ENCODE measurements at regions not wholly inside any gene's neighbourhood (a gene's known extent, or its start where the extent isn't known, plus 50 kb on each side); places are given as distances from the start of the nearest gene placed in this dataset.

DNA sequence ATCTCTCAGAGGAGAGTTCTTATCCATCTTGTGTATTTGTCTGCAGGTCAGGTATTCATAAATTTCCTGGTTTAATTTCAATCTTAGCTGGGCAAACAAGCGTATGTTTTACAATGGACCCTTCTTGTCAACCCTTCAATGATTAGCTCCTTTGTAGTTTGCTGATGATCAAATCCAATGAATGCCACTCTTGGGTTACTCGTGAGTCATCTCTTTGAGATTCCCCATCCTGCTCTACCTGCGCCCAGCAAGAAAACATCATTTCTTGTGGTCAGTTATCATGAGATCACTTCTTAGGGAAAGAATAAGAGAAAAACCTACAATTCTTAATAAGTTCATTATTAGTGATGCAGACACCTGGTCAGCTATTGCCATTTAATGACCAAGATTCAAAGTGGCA, 572.3 kb upstream of the PKN2 start:
- Histone ChIP-seq H3K4me3 (ENCODE audit: low read depth in 1 of 5, low read length in 5 of 5) (no peak overlapping the region), H3K4me1 (ENCODE audit: control insufficient read depth in 5 of 5, insufficient read depth in 5 of 5, low read length in 5 of 5) (no peaks in the 10 kb centered on the region), H3K27me3 (ENCODE audit: control insufficient read depth in 5 of 5, insufficient read depth in 4 of 5, low read length in 5 of 5) (no peaks in the 10 kb centered on the region)

GRCh38 chr1:88117597-88117996, 566.5 kb upstream of the PKN2 start:
- Histone ChIP-seq H3K36me3 (ENCODE audit: control insufficient read depth in 5 of 5, insufficient read depth in 5 of 5, low read length in 5 of 5) (no peaks in the 10 kb centered on the region), H3K4me1 (ENCODE audit: control insufficient read depth in 5 of 5, insufficient read depth in 5 of 5, low read length in 5 of 5) (no peaks in the 10 kb centered on the region), H3K27me3 (ENCODE audit: control insufficient read depth in 5 of 5, insufficient read depth in 4 of 5, low read length in 5 of 5) (no peaks in the 10 kb centered on the region), H3K27ac (ENCODE audit: low read depth, low read length) (no peak overlapping the region), H3K4me3 (ENCODE audit: low read depth in 1 of 5, low read length in 5 of 5) (no peak overlapping the region), H3K9me3 (ENCODE audit: control insufficient read depth in 5 of 5, low read length in 5 of 5) (no peaks in the 10 kb centered on the region), H3K9ac (ENCODE audit: low read length in 5 of 5) (no peak overlapping the region)

More for the DNA sequence above, 572.3 kb upstream of the PKN2 start:
- H3K9ac ChIP-seq (ENCODE audit: low read length in 5 of 5), result no peak overlapping the region
- no peaks in the 10 kb centered on the region for H3K36me3 ChIP-seq (ENCODE audit: control insufficient read depth in 5 of 5, insufficient read depth in 5 of 5, low read length in 5 of 5)
- H3K27ac ChIP-seq (ENCODE audit: low read depth, low read length), result no peak overlapping the region
- H3K9me3 ChIP-seq (ENCODE audit: control insufficient read depth in 5 of 5, low read length in 5 of 5), result no peaks in the 10 kb centered on the region

- H3K27me3 ChIP-seq (ENCODE audit: control insufficient read depth in 5 of 5, insufficient read depth in 4 of 5, low read length in 5 of 5), result no peaks in the 10 kb centered on the region
- H3K9ac ChIP-seq (ENCODE audit: low read length in 5 of 5), result no peak overlapping the region
- H3K9me3 ChIP-seq (ENCODE audit: control insufficient read depth in 5 of 5, low read length in 5 of 5), result no peaks in the 10 kb centered on the region
- H3K4me1 ChIP-seq (ENCODE audit: control insufficient read depth in 5 of 5, insufficient read depth in 5 of 5, low read length in 5 of 5), result no peaks in the 10 kb centered on the region
- H3K4me3 ChIP-seq (ENCODE audit: low read depth in 1 of 5, low read length in 5 of 5), result no peak overlapping the region
- H3K36me3 ChIP-seq (ENCODE audit: control insufficient read depth in 5 of 5, insufficient read depth in 5 of 5, low read length in 5 of 5), result no peaks in the 10 kb centered on the region
- H3K27ac ChIP-seq (ENCODE audit: low read depth, low read length), result no peak overlapping the region
Measured at GRCh38 chr1:88118176-88118845, 565.8 kb upstream of the PKN2 start.

DNA sequence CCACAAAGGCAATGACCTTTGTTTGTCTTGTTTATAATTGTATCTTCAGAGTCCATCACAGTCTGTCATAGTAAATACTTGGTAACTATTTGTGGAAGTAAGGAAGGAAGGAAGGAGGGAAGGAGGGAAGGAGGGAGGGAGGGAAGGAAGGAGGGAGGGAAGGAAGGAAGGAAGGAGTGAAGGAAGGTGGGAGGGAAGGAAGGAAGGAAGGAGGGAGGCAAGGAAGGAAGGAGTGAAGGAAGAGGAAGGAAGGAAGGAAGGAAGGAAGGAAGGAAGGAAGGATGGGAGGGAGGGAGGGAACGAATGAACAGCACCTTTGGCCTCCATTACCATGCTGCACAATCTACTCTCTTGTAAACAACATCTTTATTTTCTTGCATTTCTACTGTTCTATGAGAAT, 559.5 kb upstream of the PKN2 start:
- Histone ChIP-seq H3K4me1 (ENCODE audit: control insufficient read depth in 5 of 5, insufficient read depth in 5 of 5, low read length in 5 of 5) (no peaks in the 10 kb centered on the region), H3K36me3 (ENCODE audit: control insufficient read depth in 5 of 5, insufficient read depth in 5 of 5, low read length in 5 of 5) (no peaks in the 10 kb centered on the region), H3K27me3 (ENCODE audit: control insufficient read depth in 5 of 5, insufficient read depth in 4 of 5, low read length in 5 of 5) (no peaks in the 10 kb centered on the region), H3K9me3 (ENCODE audit: control insufficient read depth in 5 of 5, low read length in 5 of 5) (peaks cover 0 to 3% (median 0%) of the 10 kb centered on the region in 5 donors), H3K4me3 (ENCODE audit: low read depth in 1 of 5, low read length in 5 of 5) (no peak overlapping the region), H3K27ac (ENCODE audit: low read depth, low read length) (no peak overlapping the region), H3K9ac (ENCODE audit: low read length in 5 of 5) (no peak overlapping the region)

DNA sequence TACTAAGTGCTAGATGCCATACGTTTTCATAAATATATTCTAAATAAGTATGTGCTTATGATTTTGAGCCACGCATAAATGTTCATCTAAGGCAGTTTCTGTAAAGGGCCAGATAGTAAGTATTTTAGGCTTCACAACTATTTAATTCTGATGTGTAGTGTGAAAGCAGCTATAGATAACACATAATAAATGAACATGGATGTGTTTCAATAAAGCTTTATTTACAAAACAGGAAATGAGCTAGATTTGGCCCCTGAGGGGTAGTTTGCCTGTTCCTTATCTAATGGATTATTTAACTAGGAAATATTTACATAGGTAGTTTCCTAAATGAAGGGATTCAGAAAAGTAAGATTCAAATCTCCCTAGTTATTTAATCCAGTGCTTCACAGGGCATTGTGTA, 557.6 kb upstream of the PKN2 start:
- no peak overlapping the region for H3K4me3 ChIP-seq (ENCODE audit: low read depth in 1 of 5, low read length in 5 of 5)
- H3K36me3 ChIP-seq (ENCODE audit: control insufficient read depth in 5 of 5, insufficient read depth in 5 of 5, low read length in 5 of 5), result no peaks in the 10 kb centered on the region
- no peaks in the 10 kb centered on the region for H3K27me3 ChIP-seq (ENCODE audit: control insufficient read depth in 5 of 5, insufficient read depth in 4 of 5, low read length in 5 of 5)
- no peak overlapping the region for H3K9ac ChIP-seq (ENCODE audit: low read length in 5 of 5)
- H3K9me3 ChIP-seq (ENCODE audit: control insufficient read depth in 5 of 5, low read length in 5 of 5), result peaks cover 0 to 7% (median 0%) of the 10 kb centered on the region in 5 donors
- no peaks in the 10 kb centered on the region for H3K4me1 ChIP-seq (ENCODE audit: control insufficient read depth in 5 of 5, insufficient read depth in 5 of 5, low read length in 5 of 5)
- H3K27ac ChIP-seq (ENCODE audit: low read depth, low read length), result no peak overlapping the region

GRCh38 chr1:88133991-88134390, 550.1 kb upstream of the PKN2 start:
- Histone ChIP-seq H3K4me1 (ENCODE audit: control insufficient read depth in 5 of 5, insufficient read depth in 5 of 5, low read length in 5 of 5) (no peaks in the 10 kb centered on the region), H3K27ac (ENCODE audit: low read depth, low read length) (no peak overlapping the region), H3K4me3 (ENCODE audit: low read depth in 1 of 5, low read length in 5 of 5) (no peak overlapping the region), H3K36me3 (ENCODE audit: control insufficient read depth in 5 of 5, insufficient read depth in 5 of 5, low read length in 5 of 5) (no peaks in the 10 kb centered on the region), H3K9ac (ENCODE audit: low read length in 5 of 5) (no peak overlapping the region), H3K9me3 (ENCODE audit: control insufficient read depth in 5 of 5, low read length in 5 of 5) (peaks cover 0 to 8% (median 0%) of the 10 kb centered on the region in 5 donors), H3K27me3 (ENCODE audit: control insufficient read depth in 5 of 5, insufficient read depth in 4 of 5, low read length in 5 of 5) (no peaks in the 10 kb centered on the region)

- H3K27me3 ChIP-seq (ENCODE audit: control insufficient read depth in 5 of 5, insufficient read depth in 4 of 5, low read length in 5 of 5), result no peaks in the 10 kb centered on the region
- H3K9me3 ChIP-seq (ENCODE audit: control insufficient read depth in 5 of 5, low read length in 5 of 5), result peaks cover 0 to 8% (median 0%) of the 10 kb centered on the region in 5 donors
- H3K4me1 ChIP-seq (ENCODE audit: control insufficient read depth in 5 of 5, insufficient read depth in 5 of 5, low read length in 5 of 5), result no peaks in the 10 kb centered on the region
- no peaks in the 10 kb centered on the region for H3K36me3 ChIP-seq (ENCODE audit: control insufficient read depth in 5 of 5, insufficient read depth in 5 of 5, low read length in 5 of 5)
- H3K9ac ChIP-seq (ENCODE audit: low read length in 5 of 5), result no peak overlapping the region
- no peak overlapping the region for H3K27ac ChIP-seq (ENCODE audit: low read depth, low read length)
- no peak overlapping the region for H3K4me3 ChIP-seq (ENCODE audit: low read depth in 1 of 5, low read length in 5 of 5)
Measured at GRCh38 chr1:88134983-88135921, 548.8 kb upstream of the PKN2 start.

DNA sequence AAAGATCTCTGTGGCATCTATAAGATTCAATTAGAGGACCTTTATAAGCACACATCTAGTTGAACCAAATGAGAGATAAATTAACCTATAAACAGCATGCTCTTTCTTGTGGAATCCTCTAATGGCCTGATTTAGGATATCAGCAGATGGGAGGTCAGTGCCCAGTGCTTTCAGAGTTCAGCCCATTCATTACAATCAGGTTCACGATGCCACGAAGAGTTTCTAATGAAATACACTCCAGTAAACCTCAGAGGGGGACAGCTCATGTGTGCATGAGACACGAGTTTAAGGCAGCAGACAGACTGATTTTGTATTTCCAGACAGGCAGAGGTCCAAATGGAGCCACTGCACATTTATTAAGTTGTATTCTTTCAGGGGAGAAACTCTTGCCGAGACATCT, 544.4 kb upstream of the PKN2 start:
- H3K4me3 ChIP-seq (ENCODE audit: low read depth in 1 of 5, low read length in 5 of 5), result no peak overlapping the region

DNA sequence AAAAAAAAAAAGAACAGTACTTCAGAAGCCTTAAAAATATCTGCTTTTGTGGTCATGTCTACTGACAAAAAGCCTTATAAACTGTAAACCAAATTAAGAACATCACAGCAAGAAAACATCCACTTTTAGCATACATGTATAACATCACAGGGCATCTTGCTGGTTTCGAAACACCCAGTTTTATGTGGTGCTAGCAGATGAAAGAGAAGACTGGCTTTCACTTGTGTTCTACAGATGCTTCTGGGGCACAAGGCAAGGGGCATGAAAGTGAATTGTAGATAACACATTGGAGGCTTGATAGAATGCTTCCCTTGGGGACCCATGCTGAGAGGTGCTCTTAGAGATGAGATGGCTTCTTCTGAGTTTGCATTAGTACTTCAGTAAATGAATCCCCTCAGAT, 543.7 kb upstream of the PKN2 start:
- H3K9me3 ChIP-seq (ENCODE audit: control insufficient read depth in 5 of 5, low read length in 5 of 5), result peaks cover 0 to 2% (median 0%) of the 10 kb centered on the region in 5 donors
- no peaks in the 10 kb centered on the region for H3K4me1 ChIP-seq (ENCODE audit: control insufficient read depth in 5 of 5, insufficient read depth in 5 of 5, low read length in 5 of 5)
- H3K9ac ChIP-seq (ENCODE audit: low read length in 5 of 5), result no peak overlapping the region
- H3K4me3 ChIP-seq (ENCODE audit: low read depth in 1 of 5, low read length in 5 of 5), result no peak overlapping the region
- no peaks in the 10 kb centered on the region for H3K36me3 ChIP-seq (ENCODE audit: control insufficient read depth in 5 of 5, insufficient read depth in 5 of 5, low read length in 5 of 5)
- H3K27me3 ChIP-seq (ENCODE audit: control insufficient read depth in 5 of 5, insufficient read depth in 4 of 5, low read length in 5 of 5), result no peaks in the 10 kb centered on the region
- H3K27ac ChIP-seq (ENCODE audit: low read depth, low read length), result no peak overlapping the region

More for the DNA sequence above, 544.4 kb upstream of the PKN2 start:
- H3K9me3 ChIP-seq (ENCODE audit: control insufficient read depth in 5 of 5, low read length in 5 of 5), result no peaks in the 10 kb centered on the region
- no peaks in the 10 kb centered on the region for H3K4me1 ChIP-seq (ENCODE audit: control insufficient read depth in 5 of 5, insufficient read depth in 5 of 5, low read length in 5 of 5)
- no peaks in the 10 kb centered on the region for H3K27me3 ChIP-seq (ENCODE audit: control insufficient read depth in 5 of 5, insufficient read depth in 4 of 5, low read length in 5 of 5)
- no peaks in the 10 kb centered on the region for H3K36me3 ChIP-seq (ENCODE audit: control insufficient read depth in 5 of 5, insufficient read depth in 5 of 5, low read length in 5 of 5)
- no peak overlapping the region for H3K27ac ChIP-seq (ENCODE audit: low read depth, low read length)
- no peak overlapping the region for H3K9ac ChIP-seq (ENCODE audit: low read length in 5 of 5)

GRCh38 chr1:88141499-88142074, 542.5 kb upstream of the PKN2 start:
- Histone ChIP-seq H3K4me3 (ENCODE audit: low read depth in 1 of 5, low read length in 5 of 5) (no peak overlapping the region), H3K36me3 (ENCODE audit: control insufficient read depth in 5 of 5, insufficient read depth in 5 of 5, low read length in 5 of 5) (no peaks in the 10 kb centered on the region), H3K27me3 (ENCODE audit: control insufficient read depth in 5 of 5, insufficient read depth in 4 of 5, low read length in 5 of 5) (no peaks in the 10 kb centered on the region), H3K9me3 (ENCODE audit: control insufficient read depth in 5 of 5, low read length in 5 of 5) (peaks cover 0 to 2% (median 0%) of the 10 kb centered on the region in 5 donors), H3K4me1 (ENCODE audit: control insufficient read depth in 5 of 5, insufficient read depth in 5 of 5, low read length in 5 of 5) (no peaks in the 10 kb centered on the region), H3K9ac (ENCODE audit: low read length in 5 of 5) (no peak overlapping the region), H3K27ac (ENCODE audit: low read depth, low read length) (no peak overlapping the region)

All from subcutaneous abdominal adipose tissue (tissue), 5 donors.